MM.1S (cell line): ENCODE measurements at regions not wholly inside any gene's neighbourhood (a gene's known extent, or its start where the extent isn't known, plus 50 kb on each side); places are given as distances from the start of the nearest gene placed in this dataset.

Source experiments
- EZH2 ChIP-seq: fragments of 300-600 bp; sonication (generic); optimal IDR thresholded peaks from 2 replicates; pipeline ENCODE3; 2017; ENCODE audit warnings: low read depth, mild to moderate bottlenecking, antibody characterized with exemption, low read length, mixed read lengths
- EZH2phosphoT487 ChIP-seq: fragments of 300-600 bp; sonication (generic); IDR thresholded peaks from 2 replicates; pipeline ENCODE4 v1.6.1; 2018; ENCODE audit warnings: antibody characterized with exemption, low read length
- TF ChIP-seq, protein P1 (sequence below): fragments of 300-600 bp; sonication (generic); IDR thresholded peaks from 2 replicates; pipeline ENCODE4 v1.5.1; 2016; ENCODE audit warnings: antibody characterized with exemption, low read length, mixed read lengths

DNA sequence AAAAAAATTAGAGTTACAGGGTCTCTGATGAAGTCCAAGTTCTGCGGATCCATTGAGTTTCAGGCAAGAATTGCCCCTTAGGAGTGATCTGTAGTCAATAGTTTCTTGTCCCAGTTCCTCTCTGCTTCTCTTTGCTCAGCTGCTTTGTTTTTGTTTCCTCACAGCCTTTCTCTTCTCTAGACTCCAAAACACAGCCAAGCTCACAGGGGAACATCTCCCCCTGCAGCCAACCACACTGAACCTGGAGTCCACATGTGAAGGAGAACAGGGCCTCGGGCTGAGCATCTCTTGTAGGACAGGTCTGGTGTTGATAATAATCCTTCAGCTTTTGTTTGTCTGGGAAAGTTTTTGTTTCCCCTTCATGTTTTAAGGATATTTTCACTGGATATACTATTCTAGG lies 202.6 kb upstream of the ATP10A start:
- TF ChIP-seq, protein P1, sequence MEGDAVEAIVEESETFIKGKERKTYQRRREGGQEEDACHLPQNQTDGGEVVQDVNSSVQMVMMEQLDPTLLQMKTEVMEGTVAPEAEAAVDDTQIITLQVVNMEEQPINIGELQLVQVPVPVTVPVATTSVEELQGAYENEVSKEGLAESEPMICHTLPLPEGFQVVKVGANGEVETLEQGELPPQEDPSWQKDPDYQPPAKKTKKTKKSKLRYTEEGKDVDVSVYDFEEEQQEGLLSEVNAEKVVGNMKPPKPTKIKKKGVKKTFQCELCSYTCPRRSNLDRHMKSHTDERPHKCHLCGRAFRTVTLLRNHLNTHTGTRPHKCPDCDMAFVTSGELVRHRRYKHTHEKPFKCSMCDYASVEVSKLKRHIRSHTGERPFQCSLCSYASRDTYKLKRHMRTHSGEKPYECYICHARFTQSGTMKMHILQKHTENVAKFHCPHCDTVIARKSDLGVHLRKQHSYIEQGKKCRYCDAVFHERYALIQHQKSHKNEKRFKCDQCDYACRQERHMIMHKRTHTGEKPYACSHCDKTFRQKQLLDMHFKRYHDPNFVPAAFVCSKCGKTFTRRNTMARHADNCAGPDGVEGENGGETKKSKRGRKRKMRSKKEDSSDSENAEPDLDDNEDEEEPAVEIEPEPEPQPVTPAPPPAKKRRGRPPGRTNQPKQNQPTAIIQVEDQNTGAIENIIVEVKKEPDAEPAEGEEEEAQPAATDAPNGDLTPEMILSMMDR: no peak
- no peak for TF ChIP-seq EZH2
- TF ChIP-seq EZH2phosphoT487: no peak
